GM20000 (cell line): ENCODE measurements at regions not wholly inside any gene's neighbourhood (a gene's known extent, or its start where the extent isn't known, plus 50 kb on each side); places are given as distances from the start of the nearest gene placed in this dataset.
"Not testable (repeated sequence)": the region's sequence is repeated elsewhere in the genome, so short reads cannot be mapped to it uniquely, and the experiment has no call there.

Experiments used
- DNase-seq: peaks from one replicate; pipeline ENCODE4 v3.0.0; 2012; ENCODE audit warnings: low spot score
- CTCF ChIP-seq: IDR thresholded peaks from 2 replicates; pipeline ENCODE4 v1.5.1; 2012; ENCODE audit warnings: mild to moderate bottlenecking, control low read depth; ENCODE audit errors: extremely low read depth, missing control alignments

- DNase-seq, result no peak
- TF ChIP-seq CTCF, result no peak
These were observed 352.3 kb upstream of the TENM3 start for GRCh38 chr4:181890911-181891310.

- TF ChIP-seq CTCF, result no peak
- no peak for DNase-seq
These were observed 346.6 kb upstream of the TENM3 start for GRCh38 chr4:181896614-181897013.

- no peak for TF ChIP-seq CTCF
- DNase-seq, result no peak
These were observed 345.3 kb upstream of the TENM3 start for GRCh38 chr4:181897935-181898334.

- not testable (repeated sequence) for DNase-seq
These were observed 340.8 kb upstream of the TENM3 start for GRCh38 chr4:181902404-181902803.

GRCh38 chr4:181905708-181906107 lies 337.5 kb upstream of the TENM3 start:
- TF ChIP-seq CTCF, result no peak
- no peak for DNase-seq

- no peak for TF ChIP-seq CTCF
- DNase-seq, result peak; percentile 5
These were observed 335.0 kb upstream of the TENM3 start for GRCh38 chr4:181908168-181908567.

GRCh38 chr4:181909368-181909767 lies 333.8 kb upstream of the TENM3 start:
- no peak for TF ChIP-seq CTCF
- DNase-seq, result no peak

- TF ChIP-seq CTCF, result no peak
- DNase-seq, result no peak
These were observed 331.8 kb upstream of the TENM3 start for GRCh38 chr4:181911420-181911819.
